ENCODE measurements at regions not wholly inside any gene's neighbourhood (a gene's known extent, or its start where the extent isn't known, plus 50 kb on each side); places are given as distances from the start of the nearest gene placed in this dataset.
A peak's percentile ranks its signal among the peaks of the same experiment; 100 is the strongest.

- H3K4me3 ChIP-seq (ENCODE audit: insufficient read depth, low read length, poor library complexity, severe bottlenecking): no peak overlapping the region
- no peak overlapping the region for H3K9ac ChIP-seq (ENCODE audit: low read length)
- H4K20me1 ChIP-seq (ENCODE audit: low read depth, low read length): no peaks in the 10 kb centered on the region
- H3K4me2 ChIP-seq (ENCODE audit: low read depth, low read length, poor library complexity, severe bottlenecking): peak overlapping the region; percentile 37
- H3K79me2 ChIP-seq (ENCODE audit: insufficient read depth, low read length): no peaks in the 10 kb centered on the region
- no peaks in the 10 kb centered on the region for H3F3A ChIP-seq (ENCODE audit: insufficient read depth)
- no peaks in the 10 kb centered on the region for H3K36me3 ChIP-seq (ENCODE audit: low read length)
- TF ChIP-seq EZH2phosphoT487 (conservative IDR thresholded peaks at IDR 0.05; ENCODE audit: low read length): no peak
- TF ChIP-seq, protein P1, sequence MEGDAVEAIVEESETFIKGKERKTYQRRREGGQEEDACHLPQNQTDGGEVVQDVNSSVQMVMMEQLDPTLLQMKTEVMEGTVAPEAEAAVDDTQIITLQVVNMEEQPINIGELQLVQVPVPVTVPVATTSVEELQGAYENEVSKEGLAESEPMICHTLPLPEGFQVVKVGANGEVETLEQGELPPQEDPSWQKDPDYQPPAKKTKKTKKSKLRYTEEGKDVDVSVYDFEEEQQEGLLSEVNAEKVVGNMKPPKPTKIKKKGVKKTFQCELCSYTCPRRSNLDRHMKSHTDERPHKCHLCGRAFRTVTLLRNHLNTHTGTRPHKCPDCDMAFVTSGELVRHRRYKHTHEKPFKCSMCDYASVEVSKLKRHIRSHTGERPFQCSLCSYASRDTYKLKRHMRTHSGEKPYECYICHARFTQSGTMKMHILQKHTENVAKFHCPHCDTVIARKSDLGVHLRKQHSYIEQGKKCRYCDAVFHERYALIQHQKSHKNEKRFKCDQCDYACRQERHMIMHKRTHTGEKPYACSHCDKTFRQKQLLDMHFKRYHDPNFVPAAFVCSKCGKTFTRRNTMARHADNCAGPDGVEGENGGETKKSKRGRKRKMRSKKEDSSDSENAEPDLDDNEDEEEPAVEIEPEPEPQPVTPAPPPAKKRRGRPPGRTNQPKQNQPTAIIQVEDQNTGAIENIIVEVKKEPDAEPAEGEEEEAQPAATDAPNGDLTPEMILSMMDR (IDR thresholded peaks at IDR 0.05; ENCODE audit: insufficient read depth, low read length, poor library complexity, severe bottlenecking): no peak
- no peaks in the 10 kb centered on the region for H3K9me3 ChIP-seq (ENCODE audit: insufficient read depth, low read length)
- H2AFZ ChIP-seq (ENCODE audit: low read depth, low read length, severe bottlenecking): no peak overlapping the region
- no peaks in the 10 kb centered on the region for H3K27me3 ChIP-seq (ENCODE audit: low read length)
- no peak overlapping the region for H3K27ac ChIP-seq (ENCODE audit: low read depth, low read length)
- H3K9me2 ChIP-seq (replicated peaks; ENCODE audit: insufficient read depth, low read length): no peaks in the 10 kb centered on the region
These were observed 126.8 kb upstream of the MAX start for GRCh38 chr14:65228956-65229747.

- Histone ChIP-seq H3F3A (ENCODE audit: insufficient read depth) (no peaks in the 10 kb centered on the region), H3K4me2 (ENCODE audit: low read depth, low read length, poor library complexity, severe bottlenecking) (no peak overlapping the region), H3K9me2 (replicated peaks; ENCODE audit: insufficient read depth, low read length) (no peaks in the 10 kb centered on the region), H3K27ac (ENCODE audit: low read depth, low read length) (no peak overlapping the region), H3K9me3 (ENCODE audit: insufficient read depth, low read length) (no peaks in the 10 kb centered on the region), H3K79me2 (ENCODE audit: insufficient read depth, low read length) (no peaks in the 10 kb centered on the region), H3K27me3 (ENCODE audit: low read length) (no peaks in the 10 kb centered on the region), H4K20me1 (ENCODE audit: low read depth, low read length) (no peaks in the 10 kb centered on the region), H2AFZ (ENCODE audit: low read depth, low read length, severe bottlenecking) (no peak overlapping the region), H3K4me3 (ENCODE audit: insufficient read depth, low read length, poor library complexity, severe bottlenecking) (no peak overlapping the region), H3K36me3 (ENCODE audit: low read length) (no peaks in the 10 kb centered on the region), H3K9ac (ENCODE audit: low read length) (no peak overlapping the region)
- TF ChIP-seq EZH2phosphoT487 (conservative IDR thresholded peaks at IDR 0.05; ENCODE audit: low read length): no peak
- TF ChIP-seq, protein P1 (IDR thresholded peaks at IDR 0.05; ENCODE audit: insufficient read depth, low read length, poor library complexity, severe bottlenecking): no peak
These were observed 127.7 kb upstream of the MAX start for GRCh38 chr14:65229748-65230728.

- no peak overlapping the region for H2AFZ ChIP-seq (ENCODE audit: low read depth, low read length, severe bottlenecking)
- H3K9ac ChIP-seq (ENCODE audit: low read length): no peak overlapping the region
- H3K27me3 ChIP-seq (ENCODE audit: low read length): no peaks in the 10 kb centered on the region
- TF ChIP-seq, protein P1 (IDR thresholded peaks at IDR 0.05; ENCODE audit: insufficient read depth, low read length, poor library complexity, severe bottlenecking): no peak
- TF ChIP-seq EZH2phosphoT487 (conservative IDR thresholded peaks at IDR 0.05; ENCODE audit: low read length): no peak
- H3F3A ChIP-seq (ENCODE audit: insufficient read depth): no peaks in the 10 kb centered on the region
- H3K9me3 ChIP-seq (ENCODE audit: insufficient read depth, low read length): no peaks in the 10 kb centered on the region
- no peaks in the 10 kb centered on the region for H3K9me2 ChIP-seq (replicated peaks; ENCODE audit: insufficient read depth, low read length)
- H3K27ac ChIP-seq (ENCODE audit: low read depth, low read length): no peak overlapping the region
- H3K4me2 ChIP-seq (ENCODE audit: low read depth, low read length, poor library complexity, severe bottlenecking): no peak overlapping the region
- no peaks in the 10 kb centered on the region for H3K79me2 ChIP-seq (ENCODE audit: insufficient read depth, low read length)
- H3K4me3 ChIP-seq (ENCODE audit: insufficient read depth, low read length, poor library complexity, severe bottlenecking): no peak overlapping the region
- H4K20me1 ChIP-seq (ENCODE audit: low read depth, low read length): no peaks in the 10 kb centered on the region
- no peaks in the 10 kb centered on the region for H3K36me3 ChIP-seq (ENCODE audit: low read length)
These were observed 129.1 kb upstream of the MAX start for GRCh38 chr14:65231286-65231980.

All from SU-DHL-6 (cell line).